T-cell (primary cell): ENCODE measurements at regions not wholly inside any gene's neighbourhood (a gene's known extent, or its start where the extent isn't known, plus 50 kb on each side); places are given as distances from the start of the nearest gene placed in this dataset.

Experiments used
- ATAC-seq, 4 experiments: fragments of 200-7000 bp in 3 of 4; fragments of 150-1000 bp in 1 of 4; cut with Tn5 transposase; replicated peaks in 1 of 4; 1 replicate in 3 of 4; 2 replicates in 1 of 4; pipeline ENCODE4 v1.10.0; 2021; ENCODE audit warnings: moderate library complexity in 3 of 4, mild to moderate bottlenecking in 2 of 4, moderate number of reproducible peaks in 1 of 4
- CTCF ChIA-PET, 2 donors: fragments of 300-600 bp; sonication (Branson Sonifier 250); formaldehyde crosslinking; loops; one replicate each; lab custom pipeline; 2022; ENCODE audit warnings: antibody characterized with exemption in 2 of 2; lab: Charles Lee
- POLR2A ChIA-PET, 2 donors: fragments of 300-600 bp; sonication (Branson Sonifier 250); formaldehyde crosslinking; loops; one replicate each; lab custom pipeline; 2022; ENCODE audit warnings: antibody characterized with exemption in 2 of 2; lab: Charles Lee
- DNase-seq, 35 experiments: peaks; one replicate each; pipeline versions ENCODE4 v3.0.0 to v3.0.0-alpha.2; 2013 to 2023
- H3K27ac ChIP-seq: one replicate; pipeline ENCODE4 v1.5.1; 2013; ENCODE audit warnings: low read length
- H3K27me3 ChIP-seq, 2 experiments: replicated peaks in 1 of 2; 1 replicate in 1 of 2; 2 replicates in 1 of 2; pipeline versions ENCODE4 v1.6.1 to v1.7.0; 2013; ENCODE audit warnings: low read length in 1 of 2, mixed read lengths in 1 of 2; ENCODE audit not compliant: control insufficient read depth in 2 of 2, insufficient read depth in 2 of 2; ENCODE audit errors: extremely low read depth in 1 of 2
- H3K36me3 ChIP-seq, 2 donors: 1 replicate in 1 of 2; 2 replicates in 1 of 2; pipeline versions ENCODE4 v1.6.1 to v1.7.0; 2013; ENCODE audit warnings: low read length in 1 of 2; ENCODE audit not compliant: control insufficient read depth in 2 of 2, insufficient read depth in 1 of 2; ENCODE audit errors: extremely low read depth in 1 of 2
- H3K4me1 ChIP-seq, 2 experiments: 1 replicate in 1 of 2; 2 replicates in 1 of 2; pipeline versions ENCODE4 v1.6.1 to v1.7.0; 2013; ENCODE audit warnings: low read length in 2 of 2, mixed read lengths in 1 of 2; ENCODE audit not compliant: insufficient read depth in 2 of 2, control insufficient read depth in 1 of 2; ENCODE audit errors: extremely low read depth in 1 of 2
- H3K4me3 ChIP-seq, 2 donors: 1 replicate in 1 of 2; 2 replicates in 1 of 2; pipeline versions ENCODE4 v1.5.1 to v1.7.0; 2013; ENCODE audit warnings: mild to moderate bottlenecking in 2 of 2, low read length in 1 of 2, moderate library complexity in 1 of 2; ENCODE audit not compliant: control insufficient read depth in 1 of 2; ENCODE audit errors: extremely low read depth in 1 of 2
- H3K9me3 ChIP-seq: 2 replicates; pipeline ENCODE4 v1.7.0; 2013
- H3K27ac Mint-ChIP-seq, 2 donors: one replicate each; pipeline ENCODE4 v1.8.0; 2020 to 2021; ENCODE audit warnings: mild to moderate bottlenecking in 2 of 2, mixed read lengths in 2 of 2
- H3K27me3 Mint-ChIP-seq, 2 donors: one replicate each; pipeline ENCODE4 v1.8.0; 2021 to 2022; ENCODE audit warnings: mixed read lengths in 2 of 2
- H3K36me3 Mint-ChIP-seq: one replicate; pipeline ENCODE4 v1.8.0; 2021; ENCODE audit warnings: mixed read lengths
- H3K4me1 Mint-ChIP-seq, 3 donors: one replicate each; pipeline ENCODE4 v1.8.0; 2020 to 2022; ENCODE audit warnings: mixed read lengths in 3 of 3, mild to moderate bottlenecking in 1 of 3
- H3K4me3 Mint-ChIP-seq, 3 donors: one replicate each; pipeline ENCODE4 v1.8.0; 2020 to 2022; ENCODE audit warnings: mild to moderate bottlenecking in 3 of 3, mixed read lengths in 3 of 3, moderate library complexity in 3 of 3
- H3K9me3 Mint-ChIP-seq, 3 donors: one replicate each; pipeline ENCODE4 v1.8.0; 2020 to 2022; ENCODE audit warnings: mixed read lengths in 3 of 3
- WGBS: methylation state at CpG from one replicate; pipeline ENCODE4 v1.1.5; 2013; ENCODE audit warnings: missing lambda C conversion rate; ENCODE audit not compliant: insufficient coverage; 5-methylcytosine and 5-hydroxymethylcytosine counted together

DNA sequence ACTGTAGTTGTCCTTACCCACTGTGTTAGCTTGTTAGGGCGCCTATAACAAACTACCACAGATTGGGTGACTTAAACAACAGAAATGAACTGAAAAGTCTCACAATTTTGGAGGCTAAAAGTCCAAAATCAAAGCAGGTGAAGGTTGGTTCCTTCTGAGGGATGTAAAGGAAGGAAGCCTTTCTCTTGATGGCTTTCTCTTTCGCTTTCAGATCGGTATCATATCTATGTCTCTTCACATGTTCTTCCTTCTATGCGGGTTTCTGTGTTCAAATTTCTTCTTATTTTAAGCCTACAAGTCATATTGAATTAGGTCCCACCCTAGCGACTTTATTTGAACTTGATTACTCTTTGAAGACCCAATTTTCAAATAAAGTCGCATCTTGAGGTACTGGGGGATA is 118.6 kb downstream of the CPXCR1 start:
- H3K9me3 Mint-ChIP-seq, result peaks cover 0 to 1% (median 0%) of the 10 kb centered on the region in 3 donors
- H3K36me3 Mint-ChIP-seq, result no peaks in the 10 kb centered on the region
- H3K4me3 Mint-ChIP-seq, result no peak overlapping the region
- no peaks in the 10 kb centered on the region for H3K4me1 Mint-ChIP-seq
- H3K27me3 ChIP-seq, result no peaks in the 10 kb centered on the region
- H3K36me3 ChIP-seq, result no peaks in the 10 kb centered on the region
- no peak overlapping the region for H3K27ac ChIP-seq
- ATAC-seq (no peak), DNase-seq (no peak)
- no peak overlapping the region for H3K27ac Mint-ChIP-seq
- no peaks in the 10 kb centered on the region for H3K9me3 ChIP-seq
- H3K27me3 Mint-ChIP-seq, result no peaks in the 10 kb centered on the region
- ChIA-PET CTCF (no interaction called here), POLR2A (no interaction called here)
- no CpG with 5 or more reads among the region's 6 CpGs for WGBS
- no peaks in the 10 kb centered on the region for H3K4me1 ChIP-seq
- H3K4me3 ChIP-seq, result no peak overlapping the region

DNA sequence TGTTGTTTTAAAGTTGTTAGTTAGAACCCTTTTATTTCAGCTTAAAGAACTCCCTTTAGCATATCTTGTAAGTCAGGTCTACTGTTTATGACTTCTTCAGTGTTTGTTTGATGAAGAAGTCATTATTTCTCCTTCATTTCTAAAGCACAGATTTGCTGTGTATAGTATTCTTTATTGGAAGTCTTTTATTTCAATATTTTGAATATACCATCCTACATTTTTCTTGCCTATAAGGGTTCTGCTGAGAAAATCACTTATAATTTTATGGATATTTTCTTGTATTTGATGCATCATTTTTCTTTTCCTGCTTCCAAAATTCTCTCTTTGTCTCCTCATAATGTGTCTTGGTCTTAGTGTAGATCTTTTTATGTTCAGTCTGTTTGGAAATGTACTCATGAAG is 134.5 kb downstream of the CPXCR1 start:
- Mint-ChIP-seq H3K4me3 (no peak overlapping the region), H3K9me3 (peaks cover 0 to 4% (median 3%) of the 10 kb centered on the region in 3 donors), H3K4me1 (no peaks in the 10 kb centered on the region), H3K27me3 (no peaks in the 10 kb centered on the region), H3K36me3 (no peaks in the 10 kb centered on the region), H3K27ac (no peak overlapping the region)
- Histone ChIP-seq H3K36me3 (no peaks in the 10 kb centered on the region), H3K4me3 (no peak overlapping the region), H3K27ac (no peak overlapping the region), H3K27me3 (no peaks in the 10 kb centered on the region), H3K4me1 (no peaks in the 10 kb centered on the region), H3K9me3 (no peaks in the 10 kb centered on the region)
- ATAC-seq (no peak), DNase-seq (no peak)
- ChIA-PET CTCF (interaction anchor here in 1 of 2 donors (0.7 kb wide), 1 partner anchor 32 kb away, joined by 8 read pairs; no protein-coding TSS in a partner anchor), POLR2A (no interaction called here)

DNA sequence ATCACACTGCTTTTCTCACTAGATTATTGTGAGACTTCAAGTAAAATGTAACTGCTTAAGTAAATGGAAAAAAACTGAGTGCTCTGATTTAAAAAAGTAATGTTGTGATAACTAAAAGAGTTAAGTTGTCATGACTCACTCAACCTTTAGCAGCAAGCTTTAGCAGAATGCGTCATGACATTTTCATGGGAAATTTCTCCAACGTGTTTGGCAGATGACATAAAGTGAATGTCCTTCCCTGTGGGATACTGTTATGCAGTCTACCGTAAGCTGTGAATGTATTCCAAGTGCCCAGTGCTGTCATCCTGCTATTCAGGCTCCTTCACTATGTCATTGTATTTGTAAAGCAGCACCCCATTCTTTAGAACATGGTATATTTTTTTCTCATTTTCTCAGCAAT is 136.2 kb downstream of the CPXCR1 start:
- ChIA-PET CTCF (no interaction called here), POLR2A (no interaction called here)
- Mint-ChIP-seq H3K27me3 (no peaks in the 10 kb centered on the region), H3K4me3 (no peak overlapping the region), H3K27ac (no peak overlapping the region), H3K9me3 (peaks cover 0 to 4% (median 3%) of the 10 kb centered on the region in 3 donors), H3K4me1 (no peaks in the 10 kb centered on the region), H3K36me3 (no peaks in the 10 kb centered on the region)
- no CpG with 5 or more reads among the region's 3 CpGs for WGBS
- H3K9me3 ChIP-seq, result no peaks in the 10 kb centered on the region
- H3K36me3 ChIP-seq, result no peaks in the 10 kb centered on the region
- no peak overlapping the region for H3K4me3 ChIP-seq
- H3K27ac ChIP-seq, result no peak overlapping the region
- ATAC-seq, result no peak
- no peak for DNase-seq
- no peaks in the 10 kb centered on the region for H3K4me1 ChIP-seq
- H3K27me3 ChIP-seq, result no peaks in the 10 kb centered on the region

DNA sequence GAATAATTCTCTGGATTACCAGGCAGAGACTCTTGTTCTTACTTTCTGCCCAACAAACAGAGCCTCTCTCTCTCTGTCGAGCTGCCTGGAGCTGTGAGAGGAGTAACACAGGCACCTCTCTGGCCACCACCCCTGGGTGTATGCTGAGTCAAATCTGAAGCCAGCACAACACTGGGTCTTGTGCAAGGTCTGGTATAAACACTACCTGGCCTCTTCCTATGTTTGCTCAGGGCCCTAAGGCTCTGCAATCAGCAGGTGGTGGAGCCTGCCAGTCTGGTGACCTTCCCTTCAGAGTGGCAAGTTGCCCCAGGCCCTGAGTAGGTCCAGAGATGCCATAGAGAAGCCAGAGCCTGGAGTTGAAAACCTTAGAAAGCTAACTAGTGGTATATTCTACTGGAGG is 139.9 kb downstream of the CPXCR1 start:
- ChIA-PET POLR2A (no interaction called here), CTCF (no interaction called here)
- no peaks in the 10 kb centered on the region for H3K4me1 ChIP-seq
- no CpG with 5 or more reads among the region's 1 CpG for WGBS
- no peaks in the 10 kb centered on the region for H3K27me3 Mint-ChIP-seq
- no peaks in the 10 kb centered on the region for H3K36me3 Mint-ChIP-seq
- H3K4me1 Mint-ChIP-seq, result no peaks in the 10 kb centered on the region
- H3K4me3 ChIP-seq, result no peak overlapping the region
- H3K36me3 ChIP-seq, result no peaks in the 10 kb centered on the region
- no peak for DNase-seq
- no peaks in the 10 kb centered on the region for H3K9me3 ChIP-seq
- H3K27me3 ChIP-seq, result no peaks in the 10 kb centered on the region
- H3K4me3 Mint-ChIP-seq, result no peak overlapping the region
- no peak overlapping the region for H3K27ac Mint-ChIP-seq
- peaks cover 0 to 4% (median 3%) of the 10 kb centered on the region in 3 donors for H3K9me3 Mint-ChIP-seq
- no peak overlapping the region for H3K27ac ChIP-seq
- no peak for ATAC-seq

DNA sequence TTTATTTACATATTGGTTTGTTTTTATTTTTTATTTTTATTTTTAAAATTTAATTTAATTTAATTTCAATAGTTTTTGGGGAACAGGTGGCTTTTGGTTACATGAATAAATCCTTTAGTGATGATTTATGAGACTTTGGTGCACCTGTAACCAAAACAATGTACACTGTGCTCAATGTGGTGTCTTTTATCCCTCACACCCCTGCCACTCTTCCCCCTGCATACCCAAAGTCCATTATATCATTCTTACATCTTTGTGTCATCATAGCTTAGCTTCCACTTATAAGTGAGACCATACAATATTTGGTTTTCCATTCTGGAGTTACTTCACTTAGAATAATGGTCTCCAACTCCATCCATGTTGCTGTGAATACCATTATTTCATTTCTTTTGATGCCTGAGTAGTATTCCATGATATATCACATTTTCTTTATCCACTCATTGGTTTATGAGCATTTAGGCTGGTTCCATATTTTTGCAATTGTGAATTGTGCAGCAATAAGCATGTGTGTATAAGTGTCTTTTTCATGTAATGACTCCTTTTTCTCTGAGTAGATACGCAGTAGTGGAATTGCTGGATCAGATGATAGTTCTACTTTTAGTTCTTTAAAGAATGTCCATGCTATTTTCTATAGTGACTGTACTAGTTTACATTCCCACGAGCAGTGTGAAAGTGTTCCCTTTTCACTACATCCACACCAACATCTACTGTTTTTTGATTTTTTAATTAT is 157.1 kb downstream of the CPXCR1 start:
- H3K9me3 Mint-ChIP-seq, result peaks cover 0 to 7% (median 0%) of the 10 kb centered on the region in 3 donors
- no peaks in the 10 kb centered on the region for H3K4me1 Mint-ChIP-seq
- Histone ChIP-seq H3K4me1 (no peaks in the 10 kb centered on the region), H3K27me3 (no peaks in the 10 kb centered on the region), H3K4me3 (no peak overlapping the region), H3K36me3 (no peaks in the 10 kb centered on the region), H3K27ac (no peak overlapping the region), H3K9me3 (no peaks in the 10 kb centered on the region)
- H3K36me3 Mint-ChIP-seq, result no peaks in the 10 kb centered on the region
- ATAC-seq, result peak in 1 of 4 experiments; percentile 38
- H3K4me3 Mint-ChIP-seq, result no peak overlapping the region
- POLR2A ChIA-PET, result no interaction called here
- no peak overlapping the region for H3K27ac Mint-ChIP-seq
- CTCF ChIA-PET, result no interaction called here
- WGBS, result no CpG with 5 or more reads among the region's 2 CpGs
- DNase-seq, result no peak
- peaks cover 0 to 6% of the 10 kb centered on the region in 2 donors for H3K27me3 Mint-ChIP-seq

DNA sequence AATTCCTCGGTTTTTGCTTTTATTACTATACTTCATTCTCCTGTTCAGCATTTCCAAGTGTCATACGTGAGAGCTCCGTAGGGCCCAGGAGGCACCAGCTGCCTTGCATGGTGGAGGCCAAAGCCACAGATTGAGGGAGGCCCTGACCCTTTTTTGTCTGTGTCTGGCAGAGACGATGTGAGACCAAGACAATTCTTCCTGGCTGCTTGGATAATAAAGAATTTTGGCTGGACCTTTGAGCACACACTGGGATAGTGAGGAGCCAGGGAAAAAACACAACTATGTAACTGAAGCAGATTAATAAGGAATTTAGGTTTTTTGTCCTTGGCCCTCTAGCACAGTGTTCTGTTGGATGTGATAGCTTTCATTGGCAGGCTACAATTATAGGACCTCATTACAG is 161.0 kb downstream of the CPXCR1 start:
- ATAC-seq, result no peak
- no peaks in the 10 kb centered on the region for H3K4me1 Mint-ChIP-seq
- no peak overlapping the region for H3K4me3 ChIP-seq
- H3K9me3 Mint-ChIP-seq, result peaks cover 0 to 5% (median 0%) of the 10 kb centered on the region in 3 donors
- POLR2A ChIA-PET, result no interaction called here
- H3K27ac ChIP-seq, result no peak overlapping the region
- H3K27ac Mint-ChIP-seq, result no peak overlapping the region
- H3K27me3 Mint-ChIP-seq, result peaks cover 0 to 6% of the 10 kb centered on the region in 2 donors
- H3K36me3 ChIP-seq, result no peaks in the 10 kb centered on the region
- no CpG with 5 or more reads among the region's 4 CpGs for WGBS
- H3K27me3 ChIP-seq, result no peaks in the 10 kb centered on the region
- CTCF ChIA-PET, result no interaction called here
- no peaks in the 10 kb centered on the region for H3K36me3 Mint-ChIP-seq
- no peaks in the 10 kb centered on the region for H3K9me3 ChIP-seq
- DNase-seq, result no peak
- H3K4me3 Mint-ChIP-seq, result no peak overlapping the region
- H3K4me1 ChIP-seq, result no peaks in the 10 kb centered on the region

DNA sequence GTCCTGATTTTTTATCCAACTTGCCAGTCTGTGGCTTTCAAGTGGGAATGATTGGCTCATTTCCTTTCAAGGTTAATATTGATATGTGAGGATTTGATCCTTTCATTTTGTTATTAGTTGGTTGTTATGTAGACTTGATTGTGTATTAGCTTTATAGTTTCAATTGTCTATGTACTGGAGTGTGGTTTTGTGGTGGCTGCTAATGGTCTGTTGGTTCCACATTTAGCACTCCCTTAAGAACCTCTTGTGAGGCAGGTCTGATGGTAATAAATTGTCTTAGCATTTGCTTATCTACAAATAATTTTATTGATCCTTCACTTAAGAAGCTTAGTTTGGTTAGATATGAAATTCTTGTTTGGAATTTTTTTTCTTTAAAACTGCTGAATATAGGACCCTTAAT is 190.6 kb downstream of the CPXCR1 start:
- no peaks in the 10 kb centered on the region for H3K36me3 Mint-ChIP-seq
- no peaks in the 10 kb centered on the region for H3K4me1 Mint-ChIP-seq
- no peak for ATAC-seq
- POLR2A ChIA-PET, result no interaction called here
- DNase-seq, result no peak
- Histone ChIP-seq H3K4me3 (no peak overlapping the region), H3K36me3 (no peaks in the 10 kb centered on the region), H3K9me3 (no peaks in the 10 kb centered on the region), H3K4me1 (no peaks in the 10 kb centered on the region), H3K27me3 (no peaks in the 10 kb centered on the region), H3K27ac (no peak overlapping the region)
- no peak overlapping the region for H3K27ac Mint-ChIP-seq
- no peak overlapping the region for H3K4me3 Mint-ChIP-seq
- peaks cover 0 to 4% of the 10 kb centered on the region in 2 donors for H3K27me3 Mint-ChIP-seq
- CTCF ChIA-PET, result no interaction called here
- H3K9me3 Mint-ChIP-seq, result peaks cover 0 to 4% (median 4%) of the 10 kb centered on the region in 3 donors
